ENCODE measurements at regions not wholly inside any gene's neighbourhood (a gene's known extent, or its start where the extent isn't known, plus 50 kb on each side); places are given as distances from the start of the nearest gene placed in this dataset.

GRCh38 chr18:75525331-75525730 lies 97.8 kb upstream of the SMIM21 start:
- TF ChIP-seq CTCF (IDR thresholded peaks at IDR 0.05; ENCODE audit: insufficient read depth, low read length, poor library complexity, severe bottlenecking) (no peak), EZH2phosphoT487 (conservative IDR thresholded peaks at IDR 0.05; ENCODE audit: low read length) (no peak)
